NCI-H2227 (cell line): ENCODE measurements at regions not wholly inside any gene's neighbourhood (a gene's known extent, or its start where the extent isn't known, plus 50 kb on each side); places are given as distances from the start of the nearest gene placed in this dataset.
"Not testable (repeated sequence)": the region's sequence is repeated elsewhere in the genome, so short reads cannot be mapped to it uniquely, and the experiment has no call there.

Source experiments
- DNase-seq: peaks from one replicate; lab custom pipeline; 2025; ENCODE audit not compliant: unreplicated experiment; lab: John Stamatoyannopoulos, UW

- DNase-seq, result not testable (repeated sequence)
These were observed 240.1 kb downstream of the ZNF92 start for GRCh38 chr7:65613644-65614289.

GRCh38 chr7:65616111-65616510 is 242.5 kb downstream of the ZNF92 start:
- DNase-seq, result not testable (repeated sequence)

GRCh38 chr7:65620216-65620615 is 246.6 kb downstream of the ZNF92 start:
- DNase-seq, result not testable (repeated sequence)

GRCh38 chr7:65621580-65622201 is 248.0 kb downstream of the ZNF92 start:
- peak; percentile 8 for DNase-seq

GRCh38 chr7:65631236-65631635 is 241.6 kb upstream of the VKORC1L1 start:
- not testable (repeated sequence) for DNase-seq

GRCh38 chr7:65633587-65634404 is 239.1 kb upstream of the VKORC1L1 start:
- DNase-seq, result not testable (repeated sequence)

- DNase-seq, result not testable (repeated sequence)
These were observed 234.0 kb upstream of the VKORC1L1 start for GRCh38 chr7:65638918-65639317.

- DNase-seq, result not testable (repeated sequence)
These were observed 233.2 kb upstream of the VKORC1L1 start for GRCh38 chr7:65639717-65640116.

- not testable (repeated sequence) for DNase-seq
These were observed 229.4 kb upstream of the VKORC1L1 start for GRCh38 chr7:65643498-65643897.

GRCh38 chr7:65647153-65647964 is 225.5 kb upstream of the VKORC1L1 start:
- not testable (repeated sequence) for DNase-seq

- DNase-seq, result not testable (repeated sequence)
These were observed 221.7 kb upstream of the VKORC1L1 start for GRCh38 chr7:65651174-65651573.

GRCh38 chr7:65651826-65652592 is 220.9 kb upstream of the VKORC1L1 start:
- not testable (repeated sequence) for DNase-seq

GRCh38 chr7:65652669-65653068 is 220.2 kb upstream of the VKORC1L1 start:
- DNase-seq, result not testable (repeated sequence)

- DNase-seq, result not testable (repeated sequence)
These were observed 216.2 kb upstream of the VKORC1L1 start for GRCh38 chr7:65656494-65657188.

GRCh38 chr7:65683362-65683761 is 189.5 kb upstream of the VKORC1L1 start:
- not testable (repeated sequence) for DNase-seq

- not testable (repeated sequence) for DNase-seq
These were observed 173.7 kb upstream of the VKORC1L1 start for GRCh38 chr7:65699026-65699714.

- not testable (repeated sequence) for DNase-seq
These were observed 173.0 kb upstream of the VKORC1L1 start for GRCh38 chr7:65699715-65700356.

- DNase-seq, result not testable (repeated sequence)
These were observed 153.6 kb upstream of the VKORC1L1 start for GRCh38 chr7:65719123-65719798.
